PC-9 (cell line): ENCODE measurements at regions not wholly inside any gene's neighbourhood (a gene's known extent, or its start where the extent isn't known, plus 50 kb on each side); places are given as distances from the start of the nearest gene placed in this dataset.

Experiments used
- BruUV-seq: library from RNA; stranded (reverse); fragments of 400-500 nt; replicated peaks from 2 replicates; lab custom pipeline; 2021; lab: Mats Ljungman, UMichigan
- CTCF ChIA-PET: fragments of 300-600 bp; sonication (Branson Sonifier 250); formaldehyde crosslinking; loops from one replicate; lab custom pipeline; 2022; ENCODE audit warnings: antibody characterized with exemption; lab: Charles Lee
- POLR2A ChIA-PET: fragments of 300-600 bp; sonication (Branson Sonifier 250); formaldehyde crosslinking; loops from one replicate; lab custom pipeline; 2022; ENCODE audit warnings: antibody characterized with exemption; ENCODE audit not compliant: unreplicated experiment; lab: Charles Lee
- DNase-seq, 2 experiments: peaks; one replicate each; pipeline versions ENCODE4 v3.0.0 to v3.0.0-alpha.2; 2015 to 2022; ENCODE audit warnings: mixed read lengths in 1 of 2
- H2AFZ ChIP-seq: fragments of 200-600 bp; sonication (generic); 2 replicates; pipeline ENCODE4 v1.8.1; 2017; ENCODE audit warnings: antibody characterized with exemption
- H3F3A ChIP-seq: fragments of 200-600 bp; sonication (generic); 2 replicates; pipeline ENCODE4 v1.8.1; 2017; ENCODE audit warnings: antibody characterized with exemption, mild to moderate bottlenecking, low read depth; ENCODE audit not compliant: insufficient read depth
- H3K27ac ChIP-seq: fragments of 200-600 bp; sonication (generic); 2 replicates; pipeline ENCODE4 v1.6.1; 2016; ENCODE audit warnings: mixed run types
- H3K27me3 ChIP-seq: fragments of 200-600 bp; sonication (generic); 2 replicates; pipeline ENCODE4 v1.6.1; 2016; ENCODE audit warnings: low read depth, mixed run types; ENCODE audit not compliant: insufficient read depth
- H3K36me3 ChIP-seq: fragments of 200-600 bp; sonication (generic); 2 replicates; pipeline ENCODE4 v1.6.1; 2016; ENCODE audit warnings: low read depth, mixed run types
- H3K4me1 ChIP-seq: fragments of 200-600 bp; sonication (generic); replicated peaks from 2 replicates; pipeline ENCODE4 v1.6.1; 2016; ENCODE audit warnings: mixed run types; ENCODE audit not compliant: insufficient read depth
- H3K4me2 ChIP-seq: fragments of 200-600 bp; sonication (generic); 2 replicates; pipeline ENCODE4 v1.6.1; 2017; ENCODE audit warnings: mixed run types
- H3K4me3 ChIP-seq: fragments of 200-600 bp; sonication (generic); 2 replicates; pipeline ENCODE4 v1.6.1; 2016; ENCODE audit warnings: mixed run types
- H3K79me2 ChIP-seq: fragments of 200-600 bp; sonication (generic); 2 replicates; pipeline ENCODE4 v1.6.1; 2017; ENCODE audit warnings: low read depth, mixed run types
- H3K9me2 ChIP-seq: fragments of 200-600 bp; sonication (generic); 2 replicates; pipeline ENCODE4 v1.8.1; 2017; ENCODE audit warnings: mild to moderate bottlenecking; ENCODE audit not compliant: insufficient read depth
- H3K9me3 ChIP-seq: fragments of 200-600 bp; sonication (generic); 2 replicates; pipeline ENCODE4 v1.8.1; 2016; ENCODE audit warnings: low read depth; ENCODE audit not compliant: insufficient read depth
- H4K20me1 ChIP-seq: fragments of 200-600 bp; sonication (generic); 2 replicates; pipeline ENCODE4 v1.8.1; 2017; ENCODE audit not compliant: insufficient read depth
- CTCF ChIP-seq: fragments of 200-600 bp; sonication (generic); conservative IDR thresholded peaks from 2 replicates; pipeline ENCODE4 v1.6.1; 2017; ENCODE audit warnings: mixed run types, antibody characterized with exemption, mild to moderate bottlenecking, moderate library complexity
- EZH2 ChIP-seq: fragments of 200-600 bp; sonication (generic); IDR thresholded peaks from 2 replicates; pipeline ENCODE4 v1.8.0; 2017; ENCODE audit warnings: antibody characterized with exemption, low read depth
- intact Hi-C: fragments of 100-400 bp; cut with micrococcal nuclease; formaldehyde crosslinking; loops from one replicate; pipeline ENCODE4 v1.10.0; 2022; ENCODE audit not compliant: unreplicated experiment

GRCh38 chr13:61685682-61686012 lies 270.0 kb upstream of the PCDH20 start:
- no peaks in the 10 kb centered on the region for H4K20me1 ChIP-seq
- BruUV-seq: no TSS peak
- H2AFZ ChIP-seq: no peak overlapping the region
- H3K4me3 ChIP-seq: no peak overlapping the region
- H3K27ac ChIP-seq: no peak overlapping the region
- intact Hi-C loops: loop anchor here (10.0 kb wide), 1 partner anchor 391 kb away; no protein-coding TSS in a partner anchor
- ChIA-PET POLR2A (no interaction called here), CTCF (interaction anchor here (0.6 kb wide), 1 partner anchor 1020 kb away, joined by 11 read pairs; no protein-coding TSS in a partner anchor)
- DNase-seq: no peak
- H3K9me3 ChIP-seq: no peaks in the 10 kb centered on the region
- H3K4me1 ChIP-seq: no peaks in the 10 kb centered on the region
- no peaks in the 10 kb centered on the region for H3K27me3 ChIP-seq
- H3K36me3 ChIP-seq: no peaks in the 10 kb centered on the region
- no peak overlapping the region for H3K4me2 ChIP-seq
- TF ChIP-seq EZH2 (no peak), CTCF (no peak)
- H3F3A ChIP-seq: no peaks in the 10 kb centered on the region
- H3K79me2 ChIP-seq: no peaks in the 10 kb centered on the region
- no peaks in the 10 kb centered on the region for H3K9me2 ChIP-seq

- no TSS peak for BruUV-seq
- POLR2A ChIA-PET: no interaction called here
- H3F3A ChIP-seq: no peaks in the 10 kb centered on the region
Measured at GRCh38 chr13:61684976-61685681, 269.5 kb upstream of the PCDH20 start.

GRCh38 chr13:61672756-61673155 lies 257.1 kb upstream of the PCDH20 start:
- Histone ChIP-seq H3K4me2 (no peak overlapping the region), H3K9me3 (no peaks in the 10 kb centered on the region), H3K27me3 (no peaks in the 10 kb centered on the region), H3K27ac (no peak overlapping the region), H3K4me3 (no peak overlapping the region), H2AFZ (no peak overlapping the region), H3F3A (no peaks in the 10 kb centered on the region), H3K36me3 (no peaks in the 10 kb centered on the region), H4K20me1 (no peaks in the 10 kb centered on the region), H3K79me2 (no peaks in the 10 kb centered on the region), H3K9me2 (no peaks in the 10 kb centered on the region; the same call in 1 of the 2 replicates), H3K4me1 (no peaks in the 10 kb centered on the region)
- no peak for DNase-seq
- CTCF ChIA-PET: no interaction called here
- POLR2A ChIA-PET: no interaction called here
- no TSS peak for BruUV-seq
- no peak for TF ChIP-seq EZH2
- TF ChIP-seq CTCF: no peak
- intact Hi-C loops: no loop called here

More at GRCh38 chr13:61684976-61685681, 269.5 kb upstream of the PCDH20 start:
- no peaks in the 10 kb centered on the region for H3K4me1 ChIP-seq
- H2AFZ ChIP-seq: no peak overlapping the region
- H3K4me3 ChIP-seq: no peak overlapping the region
- H3K4me2 ChIP-seq: no peak overlapping the region
- no peak overlapping the region for H3K27ac ChIP-seq
- no peaks in the 10 kb centered on the region for H3K9me3 ChIP-seq
- no peaks in the 10 kb centered on the region for H4K20me1 ChIP-seq
- no peaks in the 10 kb centered on the region for H3K36me3 ChIP-seq
- no peaks in the 10 kb centered on the region for H3K9me2 ChIP-seq
- no peak for DNase-seq
- CTCF ChIA-PET: interaction anchor here (0.6 kb wide), 1 partner anchor 1019 kb away, joined by 11 read pairs; no protein-coding TSS in a partner anchor
- H3K27me3 ChIP-seq: no peaks in the 10 kb centered on the region
- no peak for TF ChIP-seq EZH2
- TF ChIP-seq CTCF: no peak
- no peaks in the 10 kb centered on the region for H3K79me2 ChIP-seq
- intact Hi-C loops: loop anchor here (10.0 kb wide), 1 partner anchor 390 kb away; no protein-coding TSS in a partner anchor
